H9 (cell line): ENCODE measurements at regions not wholly inside any gene's neighbourhood (a gene's known extent, or its start where the extent isn't known, plus 50 kb on each side); places are given as distances from the start of the nearest gene placed in this dataset.

ENCODE experiments used
- DNase-seq: peaks from one replicate; pipeline ENCODE4 v3.0.0-alpha.2; 2017
- H2AFZ ChIP-seq: one replicate; pipeline ENCODE4 v1.6.1; 2013; ENCODE audit warnings: mild to moderate bottlenecking, low read length, control low read depth, moderate library complexity
- H2AK5ac ChIP-seq: 2 replicates; pipeline ENCODE4 v1.6.1; 2013; ENCODE audit warnings: low read length, control low read depth, mixed read lengths; ENCODE audit not compliant: insufficient read length
- H2BK120ac ChIP-seq: one replicate; pipeline ENCODE4 v1.6.1; 2013; ENCODE audit warnings: low read depth, mild to moderate bottlenecking, low read length, control low read depth, inconsistent platforms; ENCODE audit not compliant: poor library complexity, severe bottlenecking
- H2BK12ac ChIP-seq: 2 replicates; pipeline ENCODE4 v1.6.1; 2013; ENCODE audit warnings: low read length, control low read depth, mixed read lengths, low read depth; ENCODE audit not compliant: insufficient read length
- H2BK15ac ChIP-seq: 2 replicates; pipeline ENCODE4 v1.6.1; 2013; ENCODE audit warnings: low read depth, low read length, control low read depth
- H2BK20ac ChIP-seq: one replicate; pipeline ENCODE4 v1.6.1; 2013; ENCODE audit warnings: low read depth, mild to moderate bottlenecking, low read length, control low read depth, inconsistent platforms; ENCODE audit not compliant: poor library complexity, severe bottlenecking
- H2BK5ac ChIP-seq: 2 replicates; pipeline ENCODE4 v1.6.1; 2013; ENCODE audit warnings: low read length, control low read depth, mixed read lengths; ENCODE audit not compliant: insufficient read length
- H3K14ac ChIP-seq: 2 replicates; pipeline ENCODE4 v1.6.1; 2013; ENCODE audit warnings: low read length, control low read depth; ENCODE audit not compliant: insufficient read depth
- H3K18ac ChIP-seq: 2 replicates; pipeline ENCODE4 v1.6.1; 2013; ENCODE audit warnings: low read depth, mild to moderate bottlenecking, mixed read lengths, low read length, control low read depth; ENCODE audit not compliant: insufficient read length
- H3K23ac ChIP-seq: 2 replicates; pipeline ENCODE4 v1.6.1; 2013; ENCODE audit warnings: low read length, control low read depth, mixed read lengths, low read depth; ENCODE audit not compliant: insufficient read length
- H3K23me2 ChIP-seq: 2 replicates; pipeline ENCODE4 v1.6.1; 2013; ENCODE audit warnings: low read depth, mild to moderate bottlenecking, mixed read lengths, low read length, control low read depth; ENCODE audit not compliant: insufficient read length, poor library complexity, severe bottlenecking
- H3K27ac ChIP-seq: 2 replicates; pipeline ENCODE4 v1.5.1; 2013; ENCODE audit warnings: low read length, control low read depth, mixed read lengths, low read depth; ENCODE audit not compliant: insufficient read length
- H3K27me3 ChIP-seq: 2 replicates; pipeline ENCODE4 v1.6.1; 2013; ENCODE audit warnings: low read length, control low read depth, inconsistent platforms; ENCODE audit not compliant: insufficient read depth
- H3K4ac ChIP-seq: 2 replicates; pipeline ENCODE4 v1.6.1; 2013; ENCODE audit warnings: low read depth, mild to moderate bottlenecking, control low read depth, inconsistent platforms, low read length, moderate library complexity
- H3K4me1 ChIP-seq: 2 replicates; pipeline ENCODE4 v1.6.1; 2013; ENCODE audit warnings: low read length, control low read depth, inconsistent platforms; ENCODE audit not compliant: insufficient read depth
- H3K4me2 ChIP-seq: 2 replicates; pipeline ENCODE4 v1.6.1; 2013; ENCODE audit warnings: low read length, control low read depth, mixed read lengths; ENCODE audit not compliant: insufficient read length, insufficient read depth
- H3K56ac ChIP-seq: 2 replicates; pipeline ENCODE4 v1.6.1; 2013; ENCODE audit warnings: low read depth, mild to moderate bottlenecking, mixed read lengths, low read length, control low read depth; ENCODE audit not compliant: insufficient read length
- H3K79me1 ChIP-seq: 2 replicates; pipeline ENCODE4 v1.6.1; 2013; ENCODE audit warnings: low read depth, mild to moderate bottlenecking, moderate library complexity, low read length, control low read depth, inconsistent platforms; ENCODE audit not compliant: insufficient read depth, poor library complexity, severe bottlenecking
- H3K79me2 ChIP-seq: 2 replicates; pipeline ENCODE4 v1.6.1; 2013; ENCODE audit warnings: low read length, control low read depth, inconsistent platforms; ENCODE audit not compliant: insufficient read depth
- H3K9ac ChIP-seq: 2 replicates; pipeline ENCODE4 v1.6.1; 2013; ENCODE audit warnings: low read length, control low read depth, mixed read lengths; ENCODE audit not compliant: insufficient read length; ENCODE audit errors: extremely low read depth
- H3K9me3 ChIP-seq: one replicate; pipeline ENCODE4 v1.6.1; 2013; ENCODE audit warnings: low read depth, low read length, inconsistent platforms; ENCODE audit not compliant: control insufficient read depth
- H3T11ph ChIP-seq: one replicate; pipeline ENCODE4 v1.6.1; 2013; ENCODE audit warnings: mild to moderate bottlenecking, low read length, control low read depth, inconsistent platforms
- H4K20me1 ChIP-seq: one replicate; pipeline ENCODE4 v1.6.1; 2013; ENCODE audit not compliant: control insufficient read depth, insufficient read length, insufficient read depth
- H4K5ac ChIP-seq: 2 replicates; pipeline ENCODE4 v1.6.1; 2013; ENCODE audit warnings: low read depth, mild to moderate bottlenecking, mixed read lengths, low read length, control low read depth; ENCODE audit not compliant: insufficient read length
- H4K8ac ChIP-seq: replicated peaks from 2 replicates; pipeline ENCODE4 v1.6.1; 2013; ENCODE audit warnings: low read length, control low read depth, mixed read lengths, low read depth; ENCODE audit not compliant: insufficient read length
- H4K91ac ChIP-seq: 2 replicates; pipeline ENCODE4 v1.6.1; 2013; ENCODE audit warnings: low read depth, mild to moderate bottlenecking, moderate library complexity, mixed read lengths, low read length, control low read depth; ENCODE audit not compliant: insufficient read length
- H3K27ac Mint-ChIP-seq, 3 experiments: 2 replicates in 2 of 3; 3 replicates in 1 of 3; pipeline ENCODE4 v1.8.0; 2020 to 2021; ENCODE audit warnings: mixed read lengths in 3 of 3, mild to moderate bottlenecking in 1 of 3, moderate library complexity in 1 of 3
- H3K27me3 Mint-ChIP-seq: 2 replicates; pipeline ENCODE4 v1.8.0; 2021; ENCODE audit warnings: low read depth, mild to moderate bottlenecking, moderate library complexity, mixed read lengths
- H3K36me3 Mint-ChIP-seq, 3 experiments: 2 replicates in 2 of 3; 3 replicates in 1 of 3; pipeline ENCODE4 v1.8.0; 2020 to 2021; ENCODE audit warnings: low read depth in 3 of 3, mixed read lengths in 3 of 3; ENCODE audit not compliant: insufficient read depth in 1 of 3
- H3K4me1 Mint-ChIP-seq, 2 experiments: 2 replicates each; pipeline ENCODE4 v1.8.0; 2020; ENCODE audit warnings: mixed read lengths in 2 of 2
- H3K4me3 Mint-ChIP-seq, 2 experiments: 2 replicates in 1 of 2; 3 replicates in 1 of 2; pipeline ENCODE4 v1.8.0; 2020 to 2021; ENCODE audit warnings: mild to moderate bottlenecking in 2 of 2, mixed read lengths in 2 of 2, moderate library complexity in 1 of 2
- H3K9me3 Mint-ChIP-seq, 2 experiments: 2 replicates in 1 of 2; 3 replicates in 1 of 2; pipeline ENCODE4 v1.8.0; 2020; ENCODE audit warnings: mild to moderate bottlenecking in 2 of 2, mixed read lengths in 2 of 2, moderate library complexity in 1 of 2
- CTCF ChIP-seq: fragments of 200-600 bp; sonication (generic); conservative IDR thresholded peaks from 3 replicates; pipeline ENCODE4 v1.8.0; 2021; ENCODE audit warnings: antibody characterized with exemption, mild to moderate bottlenecking
- WGBS: extraction: QIAGEN DNeasy Blood & Tissue Kit; methylation state at CpG from one replicate; pipeline ENCODE4 v1.1.7; 2013; ENCODE audit warnings: missing lambda C conversion rate, low lambda C conversion rate, mixed read lengths; ENCODE audit not compliant: insufficient read length; ENCODE audit errors: extremely low coverage; 5-methylcytosine and 5-hydroxymethylcytosine counted together

GRCh38 chr3:28971156-28971555 lies 309.7 kb upstream of the RBMS3 start:
- H3K27ac Mint-ChIP-seq = 0 out of 7 replicates have a peak overlapping the region, but pooled peaks of 1 of the 3 experiments have one; percentile 47
- H3K4me3 Mint-ChIP-seq = no peak overlapping the region
- no peaks in the 10 kb centered on the region for H3K27me3 Mint-ChIP-seq
- H3K4me1 Mint-ChIP-seq = no peaks in the 10 kb centered on the region
- no peak overlapping the region for H4K8ac ChIP-seq
- H4K20me1 ChIP-seq = no peaks in the 10 kb centered on the region
- peaks cover 5 to 6% of the 10 kb centered on the region in 2 experiments for H3K9me3 Mint-ChIP-seq
- H3K27ac ChIP-seq = no peak overlapping the region
- no peak overlapping the region for H4K91ac ChIP-seq
- H3K36me3 Mint-ChIP-seq = peaks cover 0 to 6% (median 2%) of the 10 kb centered on the region in 3 experiments; a peak in 2 of 7 replicates
- no peak overlapping the region for H2AFZ ChIP-seq
- H3T11ph ChIP-seq = no peak overlapping the region
- H2BK120ac ChIP-seq = no peak overlapping the region
- no peaks in the 10 kb centered on the region for H3K9me3 ChIP-seq
- H3K56ac ChIP-seq = no peak overlapping the region
- no peak overlapping the region for H3K9ac ChIP-seq
- no peak overlapping the region for H3K18ac ChIP-seq
- H2BK5ac ChIP-seq = no peak overlapping the region
- H4K5ac ChIP-seq = no peak overlapping the region
- H2BK15ac ChIP-seq = no peak overlapping the region
- no peak overlapping the region for H3K4me2 ChIP-seq
- H3K23ac ChIP-seq = no peak overlapping the region
- no CpG with 5 or more reads among the region's 3 CpGs for WGBS
- no peak overlapping the region for H3K4ac ChIP-seq
- no peak overlapping the region for H2BK20ac ChIP-seq
- no peak for TF ChIP-seq CTCF
- H2AK5ac ChIP-seq = no peak overlapping the region
- H2BK12ac ChIP-seq = no peak overlapping the region
- H3K4me1 ChIP-seq = no peaks in the 10 kb centered on the region
- H3K79me2 ChIP-seq = no peaks in the 10 kb centered on the region
- H3K79me1 ChIP-seq = no peaks in the 10 kb centered on the region
- H3K14ac ChIP-seq = no peak overlapping the region
- H3K27me3 ChIP-seq = no peaks in the 10 kb centered on the region
- no peaks in the 10 kb centered on the region for H3K23me2 ChIP-seq
- DNase-seq = no peak
